Right renal pelvis (tissue), 4 donors: ENCODE measurements at regions not wholly inside any gene's neighbourhood (a gene's known extent, or its start where the extent isn't known, plus 50 kb on each side); places are given as distances from the start of the nearest gene placed in this dataset.
"Not testable (repeated sequence)": the region's sequence is repeated elsewhere in the genome, so short reads cannot be mapped to it uniquely, and the experiment has no call there.

Experiments
- DNase-seq, 4 donors: peaks; one replicate each; pipeline ENCODE4 v3.0.0-alpha.2; 2013; ENCODE audit warnings: low read depth in 4 of 4, low spot score in 3 of 4, missing footprints in 1 of 4

DNA sequence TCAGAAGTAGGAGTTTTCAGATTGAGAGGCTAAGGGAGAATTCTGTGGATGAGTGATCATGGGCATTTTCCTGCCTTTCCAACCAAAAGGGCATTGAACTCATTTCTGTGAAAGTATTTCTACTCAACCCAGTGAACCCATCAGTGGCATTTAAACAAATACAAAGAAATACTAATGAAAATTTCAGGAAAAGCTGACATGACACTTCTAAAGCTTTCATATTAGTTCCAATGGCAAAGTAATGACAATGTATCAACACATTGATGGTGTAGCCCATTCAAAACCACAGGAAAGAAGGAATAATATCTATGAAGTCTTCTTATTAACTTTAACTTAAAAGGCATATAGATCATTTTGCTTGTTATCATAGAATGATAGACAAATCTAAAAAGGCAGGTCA, 183.5 kb upstream of the ANXA10 start:
- no peak for DNase-seq

GRCh38 chr4:167912535-167912934, 179.8 kb upstream of the ANXA10 start:
- not testable (repeated sequence) for DNase-seq

DNA sequence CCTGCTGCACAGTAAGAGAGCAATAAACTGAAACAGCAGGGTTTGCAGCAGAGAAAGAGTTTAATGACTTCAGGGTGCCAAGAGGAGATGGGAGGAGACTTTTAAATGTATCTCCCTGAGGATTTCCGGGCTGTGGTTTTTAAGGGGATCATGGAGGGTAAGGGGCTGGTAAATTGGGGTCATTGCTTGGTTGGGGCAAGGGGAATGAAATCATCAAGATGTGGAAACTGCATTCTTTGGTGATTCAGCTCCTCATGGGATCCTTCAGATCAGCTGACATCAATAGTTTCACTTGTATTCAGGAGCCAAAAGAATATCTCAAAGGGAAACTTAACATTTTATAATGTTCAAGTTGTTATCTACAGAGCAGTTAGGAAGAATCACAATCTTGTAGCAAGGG, 174.3 kb upstream of the ANXA10 start:
- no peak for DNase-seq

DNA sequence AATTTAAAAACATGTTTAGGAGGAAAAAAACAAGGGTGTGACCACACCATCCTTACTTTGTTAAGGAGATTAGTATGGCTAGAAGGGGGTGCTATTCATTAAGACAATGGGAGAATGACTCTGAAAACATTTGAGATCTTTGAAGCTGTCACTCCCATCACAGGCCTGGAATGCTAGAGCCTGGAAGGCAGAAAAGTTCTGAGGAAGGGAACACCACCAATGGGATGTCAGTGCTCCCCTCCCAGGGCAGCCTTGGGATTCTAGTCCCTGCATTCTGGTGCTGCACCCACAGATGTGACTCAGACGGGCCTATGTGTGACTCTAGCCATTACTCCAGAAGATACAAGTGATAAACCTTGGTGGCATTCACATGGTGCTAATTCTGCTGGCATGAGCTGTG, 162.2 kb upstream of the ANXA10 start:
- DNase-seq, result no peak

- DNase-seq, result no peak
These were observed 158.1 kb upstream of the ANXA10 start for GRCh38 chr4:167934216-167934615.

DNA sequence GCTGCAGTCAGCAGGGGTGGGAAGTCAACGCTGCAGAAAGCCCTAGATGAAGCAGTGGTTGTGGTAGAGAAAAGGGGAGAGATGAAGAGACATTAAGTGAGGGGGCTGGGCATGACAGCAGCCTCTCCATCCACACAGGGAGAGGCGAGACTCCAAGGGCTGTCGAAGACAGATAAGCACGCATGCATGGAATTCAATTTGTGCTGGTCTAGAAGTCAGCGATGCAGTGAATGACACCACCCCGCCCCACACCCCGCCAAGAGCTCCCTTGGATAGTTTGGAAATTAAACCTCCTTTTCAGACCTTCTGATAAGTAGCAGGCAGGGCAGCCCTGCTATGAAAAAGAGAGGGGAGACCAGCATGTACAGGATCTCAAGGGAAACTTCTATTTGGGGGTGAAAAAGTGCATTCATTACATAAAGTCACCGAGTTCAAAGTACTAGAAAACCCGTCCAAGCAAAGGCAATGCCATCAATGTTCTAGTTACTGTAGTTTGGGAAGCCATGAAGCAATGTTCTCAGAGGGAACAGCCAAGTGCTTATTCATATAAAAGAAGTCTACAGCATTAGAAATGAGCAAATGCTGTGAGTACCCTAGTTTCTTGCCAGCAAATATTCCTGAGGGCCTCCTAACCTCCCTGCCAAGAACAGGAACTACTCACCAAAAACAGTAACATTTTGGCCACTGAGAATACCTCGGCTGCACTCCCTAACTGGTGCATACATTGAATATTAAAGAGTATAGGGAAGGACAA, 152.3 kb upstream of the ANXA10 start:
- no peak for DNase-seq

DNA sequence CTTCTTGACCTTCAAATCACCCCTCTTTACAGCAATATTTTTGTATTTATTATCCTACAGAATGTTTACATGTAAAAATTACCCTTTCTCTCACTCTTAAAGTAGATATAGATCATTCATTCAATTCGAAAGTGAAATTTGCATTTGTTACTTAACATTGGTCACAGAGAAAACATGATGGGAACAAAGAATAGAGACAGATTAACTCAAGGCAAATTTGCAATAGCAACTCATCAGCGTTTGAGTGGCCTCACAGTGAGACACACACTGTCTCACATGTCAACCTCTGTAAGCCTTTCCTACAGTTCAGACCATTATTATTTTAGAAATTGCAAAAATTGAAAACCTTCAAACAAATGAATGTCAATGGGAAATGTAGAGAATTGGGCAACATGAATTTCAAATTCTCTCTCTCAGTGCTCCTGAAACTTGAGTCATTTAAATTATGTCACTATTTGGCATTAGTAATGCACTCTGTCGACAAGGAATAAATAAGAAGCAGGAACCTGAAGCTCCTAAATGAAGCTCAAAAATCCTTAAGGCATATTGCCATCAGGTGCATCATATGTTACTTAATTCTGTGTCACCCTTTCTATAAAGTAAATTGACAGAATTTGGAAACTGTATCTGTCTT, 148.3 kb upstream of the ANXA10 start:
- DNase-seq, result no peak

DNA sequence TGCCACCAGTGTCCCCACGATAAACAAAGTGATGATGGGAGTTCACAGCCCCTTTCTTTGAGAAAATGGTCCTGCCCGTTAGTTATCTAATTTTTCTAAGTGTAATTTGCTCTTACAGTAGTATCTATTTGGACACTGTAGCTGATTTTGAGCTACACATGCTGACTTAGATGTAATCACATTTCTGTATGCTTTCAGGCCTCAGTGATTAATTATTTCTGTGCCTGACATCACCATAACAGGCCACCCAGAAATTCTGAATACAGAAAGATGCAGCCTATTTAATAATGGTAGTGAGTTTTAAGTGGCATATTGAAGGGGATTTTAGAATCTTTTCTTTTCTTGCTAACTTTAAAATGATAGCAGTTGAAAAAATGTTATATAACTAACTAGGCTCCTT, 147.6 kb upstream of the ANXA10 start:
- DNase-seq, result no peak

- DNase-seq, result no peak
These were observed 137.3 kb upstream of the ANXA10 start for GRCh38 chr4:167955006-167955405.

- no peak for DNase-seq
These were observed 135.7 kb upstream of the ANXA10 start for GRCh38 chr4:167956676-167957075.

GRCh38 chr4:167964766-167965373, 127.5 kb upstream of the ANXA10 start:
- no peak for DNase-seq

DNA sequence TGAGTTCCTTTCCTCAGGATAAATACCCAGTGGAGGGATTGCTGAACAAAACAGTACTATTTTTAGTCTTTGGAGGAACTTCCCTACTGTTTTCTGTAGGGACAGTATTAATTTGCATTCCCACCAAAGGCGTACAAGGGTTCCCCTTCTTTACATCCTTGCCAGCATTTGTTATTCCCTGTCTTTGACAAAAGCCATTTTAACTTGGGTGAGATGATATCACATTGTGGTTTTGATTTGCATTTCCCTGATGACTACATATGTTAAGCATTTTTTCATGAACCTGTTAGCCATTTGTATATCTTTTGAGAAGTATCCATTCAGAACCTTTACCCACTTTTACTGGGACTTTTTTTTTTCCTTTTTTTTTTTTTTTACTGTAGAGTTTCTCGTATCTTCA, 126.2 kb upstream of the ANXA10 start:
- DNase-seq, result no peak

DNA sequence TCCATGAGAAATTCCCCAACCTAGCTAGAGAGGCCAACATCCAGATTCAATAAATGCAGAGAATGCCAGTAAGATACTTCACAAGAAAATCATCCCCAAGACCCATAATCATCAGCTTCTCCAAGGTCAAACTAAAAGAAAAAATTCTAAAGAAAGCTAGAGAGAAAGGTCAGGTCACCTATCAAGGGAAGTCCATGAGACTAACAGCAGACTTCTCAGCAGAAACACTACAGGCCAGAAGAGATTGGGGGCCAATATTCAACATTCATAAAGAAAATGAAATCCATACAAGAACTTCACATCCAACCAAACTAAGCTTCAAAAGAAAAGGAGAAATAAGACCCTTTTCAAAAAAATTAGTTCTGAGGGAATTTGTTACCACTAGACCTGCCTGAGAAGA, 118.8 kb upstream of the ANXA10 start:
- no peak for DNase-seq

DNA sequence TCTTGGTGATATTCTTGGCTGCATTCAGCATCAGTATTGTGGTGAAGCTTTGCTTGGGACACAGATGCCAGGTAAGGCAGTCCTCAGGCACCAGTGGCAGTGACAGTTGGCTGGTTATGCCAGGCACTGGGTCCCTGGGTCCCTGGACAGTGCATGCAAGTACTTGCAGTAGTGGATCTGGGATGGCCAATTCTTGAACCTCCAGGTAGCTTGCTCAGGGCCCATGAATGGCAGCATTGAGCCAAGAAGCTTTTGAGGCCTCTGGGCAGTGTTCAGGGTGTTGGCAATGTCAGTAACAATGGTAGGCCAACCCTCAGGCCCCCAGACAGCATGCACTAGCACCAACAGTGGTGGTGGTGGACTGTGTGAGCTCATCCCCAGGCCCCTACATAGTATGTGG, 106.8 kb upstream of the ANXA10 start:
- no peak for DNase-seq

- DNase-seq, result no peak
These were observed 106.3 kb upstream of the ANXA10 start for GRCh38 chr4:167986044-167986443.

DNA sequence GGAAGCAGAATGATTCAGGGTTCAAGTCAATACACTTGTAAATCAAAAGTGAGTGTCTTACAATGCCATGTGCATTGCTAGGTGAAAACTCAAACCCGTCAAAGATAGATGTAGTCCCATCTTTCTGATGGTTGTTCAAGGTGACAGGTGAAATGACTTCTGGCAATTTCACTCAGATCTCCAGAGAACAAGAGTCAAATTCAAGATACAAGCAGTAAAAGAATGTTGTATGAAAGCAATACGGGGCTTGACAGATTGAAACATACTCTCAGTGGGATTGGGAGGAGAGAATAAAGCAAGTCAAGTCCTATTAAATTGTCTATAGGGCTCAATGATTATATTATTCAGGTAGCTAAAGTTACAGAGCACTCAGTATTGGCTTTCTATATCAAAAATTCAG, 105.1 kb upstream of the ANXA10 start:
- DNase-seq, result no peak

- DNase-seq, result no peak
These were observed 102.5 kb upstream of the ANXA10 start for GRCh38 chr4:167989815-167990214.

- not testable (repeated sequence) for DNase-seq
These were observed 84.2 kb upstream of the ANXA10 start for GRCh38 chr4:168008112-168008511.

- no peak for DNase-seq
These were observed 73.2 kb upstream of the ANXA10 start for GRCh38 chr4:168019019-168019651.

DNA sequence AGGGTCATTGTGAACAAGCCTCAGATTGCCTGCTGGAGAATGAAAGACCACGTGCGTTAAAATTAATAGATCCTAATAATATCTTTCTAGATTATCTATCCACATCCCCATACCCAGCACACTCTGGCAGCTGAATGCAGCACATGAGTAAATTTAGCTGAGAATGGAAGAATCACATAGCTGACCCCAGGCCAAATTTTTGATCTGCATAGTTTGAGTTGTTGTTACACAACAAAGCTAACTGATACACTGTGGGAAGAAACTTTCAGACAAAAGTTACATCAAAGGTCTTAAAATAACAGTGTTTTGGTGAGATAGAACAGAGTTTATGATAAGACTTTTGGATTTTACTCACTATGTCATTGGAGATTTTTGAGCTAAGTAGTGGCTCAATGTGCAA, 72.4 kb upstream of the ANXA10 start:
- DNase-seq, result no peak

GRCh38 chr4:168021666-168022065, 70.7 kb upstream of the ANXA10 start:
- DNase-seq, result no peak

DNA sequence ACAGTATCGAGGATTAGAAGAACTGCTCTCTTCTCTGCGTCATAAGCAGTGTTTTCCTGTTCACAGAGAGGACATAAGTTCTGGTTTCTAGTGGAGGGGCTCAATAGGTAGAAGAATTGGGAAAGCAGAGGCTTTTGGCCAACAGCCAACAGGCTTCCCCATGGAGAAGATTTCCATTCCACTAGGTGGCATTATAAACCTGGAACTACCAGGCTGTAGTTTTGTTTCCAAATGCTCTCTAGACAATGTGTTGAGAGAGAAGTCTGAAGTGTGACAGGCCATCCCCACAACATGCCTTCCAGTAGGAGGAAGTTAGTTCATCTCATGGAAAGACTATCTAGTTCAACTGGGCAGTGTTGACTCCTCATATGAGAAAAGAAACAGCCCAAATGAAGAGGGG, 63.8 kb upstream of the ANXA10 start:
- DNase-seq, result no peak
